Lower leg skin (tissue), 4 donors: ENCODE measurements at regions not wholly inside any gene's neighbourhood (a gene's known extent, or its start where the extent isn't known, plus 50 kb on each side); places are given as distances from the start of the nearest gene placed in this dataset.
"Not testable (repeated sequence)": the region's sequence is repeated elsewhere in the genome, so short reads cannot be mapped to it uniquely, and the experiment has no call there.

Source experiments
- DNase-seq, 2 donors: peaks; one replicate each; pipeline ENCODE4 v3.0.0-alpha.2; 2019; ENCODE audit warnings: low spot score in 2 of 2
- H3K4me3 ChIP-seq: fragments of 200-600 bp; sonication (generic); 2 replicates; pipeline ENCODE4 v1.5.1; 2017; ENCODE audit warnings: mild to moderate bottlenecking, low read depth; ENCODE audit not compliant: poor library complexity, severe bottlenecking
- CTCF ChIP-seq, 3 donors: fragments of 450-650 bp; IDR thresholded peaks; one replicate each; pipeline ENCODE4 v1.5.1; 2016; ENCODE audit warnings: antibody characterized with exemption in 3 of 3, mild to moderate bottlenecking in 3 of 3, moderate library complexity in 2 of 3
- POLR2A ChIP-seq, 2 donors: fragments of 450-650 bp; IDR thresholded peaks; one replicate each; pipeline ENCODE4 v1.6.1; 2016 to 2017; ENCODE audit warnings: antibody characterized with exemption in 2 of 2, mild to moderate bottlenecking in 1 of 2, moderate library complexity in 1 of 2
- WGBS, 2 donors: methylation state at CpG; one replicate each; pipeline ENCODE4 v1.1.5; 2018; 5-methylcytosine and 5-hydroxymethylcytosine counted together
- intact Hi-C: fragments of 100-400 bp; cut with DNase I; formaldehyde crosslinking; loops from one replicate; pipeline ENCODE4 v1.15.0; 2023; ENCODE audit warnings: low total_unique reads

GRCh38 chr11:37313266-37313665 is 715.2 kb upstream of the RAG2 start:
- TF ChIP-seq POLR2A (IDR thresholded peaks at IDR 0.05) (no peak), CTCF (IDR thresholded peaks at IDR 0.05) (no peak)
- 67 to 79% methylated on average over 2 of the region's 2 CpGs for WGBS, 2 donors
- intact Hi-C loops: no loop called here

GRCh38 chr11:37306563-37306962 is 708.5 kb upstream of the RAG2 start:
- TF ChIP-seq POLR2A (IDR thresholded peaks at IDR 0.05): no peak
- no peak for TF ChIP-seq CTCF (IDR thresholded peaks at IDR 0.05)
- 45 to 57% methylated on average over 1 of the region's 1 CpG for WGBS, 2 donors
- DNase-seq: no peak
- intact Hi-C loops: no loop called here
- H3K4me3 ChIP-seq: no peak overlapping the region

More at GRCh38 chr11:37313266-37313665, 715.2 kb upstream of the RAG2 start:
- no peak for DNase-seq
- H3K4me3 ChIP-seq: no peak overlapping the region

- intact Hi-C loops, DNase-seq, H3K4me3 ChIP-seq: not testable (repeated sequence)
- 84 to 88% methylated on average over 5 of the region's 5 CpGs for WGBS, 2 donors
These were observed 703.4 kb upstream of the RAG2 start for GRCh38 chr11:37301405-37301804.

GRCh38 chr11:37298173-37298572 is 700.1 kb upstream of the RAG2 start:
- no peak for TF ChIP-seq POLR2A (IDR thresholded peaks at IDR 0.05)
- TF ChIP-seq CTCF (IDR thresholded peaks at IDR 0.05): no peak
- intact Hi-C loops: no loop called here
- DNase-seq: no peak
- no peak overlapping the region for H3K4me3 ChIP-seq
- 61 to 63% methylated on average over 2 of the region's 2 CpGs for WGBS, 2 donors

- intact Hi-C loops: no loop called here
- TF ChIP-seq CTCF (IDR thresholded peaks at IDR 0.05) (no peak), POLR2A (IDR thresholded peaks at IDR 0.05) (no peak)
- no peak for DNase-seq
- H3K4me3 ChIP-seq: no peak overlapping the region
- WGBS, 2 donors: 69 to 75% methylated on average over 3 of the region's 3 CpGs
These were observed 688.9 kb upstream of the RAG2 start for GRCh38 chr11:37286890-37287289.

- TF ChIP-seq POLR2A (IDR thresholded peaks at IDR 0.05): no peak
- TF ChIP-seq CTCF (IDR thresholded peaks at IDR 0.05): no peak
- no peak for DNase-seq
- H3K4me3 ChIP-seq: no peak overlapping the region
- intact Hi-C loops: no loop called here
These were observed 684.3 kb upstream of the RAG2 start for GRCh38 chr11:37282367-37282766.
